CD4-positive, alpha-beta T cell (primary cell): ENCODE measurements at regions not wholly inside any gene's neighbourhood (a gene's known extent, or its start where the extent isn't known, plus 50 kb on each side); places are given as distances from the start of the nearest gene placed in this dataset.

Experiments
- ATAC-seq: fragments of 200-7000 bp; cut with Tn5 transposase; one replicate; pipeline ENCODE4 v1.10.0; 2022; ENCODE audit warnings: mild to moderate bottlenecking; ENCODE audit not compliant: poor library complexity
- CTCF ChIA-PET: fragments of 350-600 bp; sonication (Branson Sonifier 250); formaldehyde crosslinking; loops from one replicate; lab custom pipeline; 2021; ENCODE audit warnings: antibody characterized with exemption, inconsistent platforms; lab: Charles Lee
- POLR2A ChIA-PET: fragments of 350-600 bp; sonication (Branson Sonifier 250); formaldehyde crosslinking; loops from one replicate; lab custom pipeline; 2021; ENCODE audit warnings: antibody characterized with exemption, inconsistent platforms; lab: Charles Lee
- DNase-seq, 14 experiments: peaks; one replicate each; pipeline ENCODE4 v3.0.0-alpha.2; 2013 to 2020; ENCODE audit warnings: mixed read lengths in 2 of 14
- H3K27ac ChIP-seq, 2 donors: one replicate each; pipeline versions ENCODE4 v1.5.1 to v1.7.0; 2013; ENCODE audit warnings: low read length in 2 of 2, low read depth in 1 of 2, mild to moderate bottlenecking in 1 of 2
- H3K27me3 ChIP-seq, 2 experiments: 1 replicate in 1 of 2; 2 replicates in 1 of 2; pipeline versions ENCODE4 v1.6.1 to v1.7.0; 2013; ENCODE audit warnings: low read length in 2 of 2, control low read depth in 1 of 2, mild to moderate bottlenecking in 1 of 2, moderate library complexity in 1 of 2; ENCODE audit not compliant: insufficient read depth in 2 of 2, control insufficient read depth in 1 of 2
- H3K36me3 ChIP-seq: one replicate; pipeline ENCODE4 v1.6.1; 2013; ENCODE audit warnings: low read length, control low read depth; ENCODE audit not compliant: insufficient read depth
- H3K4me1 ChIP-seq: one replicate; pipeline ENCODE4 v1.6.1; 2013; ENCODE audit warnings: low read length, control low read depth; ENCODE audit not compliant: insufficient read depth
- H3K4me3 ChIP-seq: one replicate; pipeline ENCODE4 v1.5.1; 2013; ENCODE audit warnings: mild to moderate bottlenecking, low read length, moderate library complexity
- H3K9me3 ChIP-seq, 2 experiments: 1 replicate in 1 of 2; 2 replicates in 1 of 2; pipeline versions ENCODE4 v1.6.1 to v1.7.0; 2013; ENCODE audit warnings: low read length in 2 of 2, mild to moderate bottlenecking in 2 of 2, control low read depth in 1 of 2, moderate library complexity in 1 of 2; ENCODE audit not compliant: control insufficient read depth in 1 of 2, insufficient read depth in 1 of 2
- H3K27ac Mint-ChIP-seq: one replicate; pipeline ENCODE4 v1.8.0; 2020; ENCODE audit warnings: mixed read lengths
- H3K27me3 Mint-ChIP-seq: one replicate; pipeline ENCODE4 v1.8.0; 2021; ENCODE audit warnings: mixed read lengths
- H3K36me3 Mint-ChIP-seq: one replicate; pipeline ENCODE4 v1.8.0; 2021; ENCODE audit warnings: low read depth, mixed read lengths
- H3K4me1 Mint-ChIP-seq: one replicate; pipeline ENCODE4 v1.8.0; 2021; ENCODE audit warnings: low read depth, mixed read lengths
- H3K4me3 Mint-ChIP-seq: one replicate; pipeline ENCODE4 v1.8.0; 2020; ENCODE audit warnings: mild to moderate bottlenecking, mixed read lengths
- H3K9me3 Mint-ChIP-seq: one replicate; pipeline ENCODE4 v1.8.0; 2020; ENCODE audit warnings: mixed read lengths
- CTCF ChIP-seq: fragments of 200-600 bp; IDR thresholded peaks from one replicate; pipeline ENCODE4 v1.8.0; 2022; ENCODE audit warnings: antibody characterized with exemption, mild to moderate bottlenecking
- intact Hi-C, 2 experiments: fragments of 100-400 bp; cut with DNase I in 1 of 2; cut with micrococcal nuclease in 1 of 2; formaldehyde crosslinking; loops; one replicate each; pipeline versions ENCODE4 v1.15.1 to v1.9.0; 2023 to 2025; cut with DNase I, micrococcal nuclease

GRCh38 chr13:99809496-99809895, 162.1 kb downstream of the ZIC5 start:
- POLR2A ChIA-PET, result interaction anchor here (1.4 kb wide), 1 partner anchor 9 kb away, joined by 7 read pairs; no protein-coding TSS in a partner anchor
- Mint-ChIP-seq H3K9me3 (no peaks in the 10 kb centered on the region), H3K27ac (no peak overlapping the region), H3K27me3 (no peaks in the 10 kb centered on the region), H3K4me1 (no peaks in the 10 kb centered on the region), H3K4me3 (no peak overlapping the region), H3K36me3 (no peaks in the 10 kb centered on the region)
- H3K27me3 ChIP-seq, result no peaks in the 10 kb centered on the region
- H3K4me3 ChIP-seq, result no peak overlapping the region
- DNase-seq (no peak), ATAC-seq (no peak)
- H3K4me1 ChIP-seq, result no peaks in the 10 kb centered on the region
- no peak overlapping the region for H3K27ac ChIP-seq
- no peaks in the 10 kb centered on the region for H3K9me3 ChIP-seq
- no peaks in the 10 kb centered on the region for H3K36me3 ChIP-seq
- intact Hi-C loops, result no loop called here
- no peak for TF ChIP-seq CTCF
- CTCF ChIA-PET, result no interaction called here

GRCh38 chr13:99808786-99809185, 162.8 kb downstream of the ZIC5 start:
- Histone ChIP-seq H3K4me3 (no peak overlapping the region), H3K36me3 (no peaks in the 10 kb centered on the region), H3K27me3 (no peaks in the 10 kb centered on the region), H3K4me1 (no peaks in the 10 kb centered on the region), H3K9me3 (no peaks in the 10 kb centered on the region), H3K27ac (no peak overlapping the region)
- ChIA-PET CTCF (no interaction called here), POLR2A (interaction anchor here (1.4 kb wide), 1 partner anchor 9 kb away, joined by 7 read pairs; no protein-coding TSS in a partner anchor)
- ATAC-seq (no peak), DNase-seq (no peak)
- Mint-ChIP-seq H3K27me3 (no peaks in the 10 kb centered on the region), H3K4me3 (no peak overlapping the region), H3K4me1 (no peaks in the 10 kb centered on the region), H3K27ac (no peak overlapping the region), H3K9me3 (no peaks in the 10 kb centered on the region), H3K36me3 (no peaks in the 10 kb centered on the region)
- no peak for TF ChIP-seq CTCF
- intact Hi-C loops, result no loop called here

- DNase-seq (no peak), ATAC-seq (no peak)
- Mint-ChIP-seq H3K4me1 (no peaks in the 10 kb centered on the region), H3K27me3 (no peaks in the 10 kb centered on the region), H3K36me3 (no peaks in the 10 kb centered on the region), H3K4me3 (no peak overlapping the region), H3K27ac (no peak overlapping the region), H3K9me3 (no peaks in the 10 kb centered on the region)
- Histone ChIP-seq H3K4me1 (no peaks in the 10 kb centered on the region), H3K27ac (no peak overlapping the region), H3K36me3 (no peaks in the 10 kb centered on the region), H3K9me3 (no peaks in the 10 kb centered on the region), H3K27me3 (no peaks in the 10 kb centered on the region), H3K4me3 (no peak overlapping the region)
- POLR2A ChIA-PET, result no interaction called here
- intact Hi-C loops, result no loop called here
- no peak for TF ChIP-seq CTCF
- CTCF ChIA-PET, result no interaction called here
These were observed 164.9 kb downstream of the ZIC5 start for GRCh38 chr13:99806671-99807070.
